ENCODE measurements at regions not wholly inside any gene's neighbourhood (a gene's known extent, or its start where the extent isn't known, plus 50 kb on each side); places are given as distances from the start of the nearest gene placed in this dataset.

- H3K27me3 ChIP-seq (ENCODE audit: insufficient read depth, low read length): no peaks in the 10 kb centered on the region
- no peaks in the 10 kb centered on the region for H3K9me3 Mint-ChIP-seq (ENCODE audit: unreplicated experiment)
- no peaks in the 10 kb centered on the region for H3K9me3 ChIP-seq (ENCODE audit: insufficient read depth, low read depth, low read length)
- H3K79me2 ChIP-seq (ENCODE audit: insufficient read depth, low read length): no peaks in the 10 kb centered on the region
- H3K4me3 Mint-ChIP-seq (ENCODE audit: unreplicated experiment): no peak overlapping the region
- H3K36me3 ChIP-seq (ENCODE audit: insufficient read depth, low read length): no peaks in the 10 kb centered on the region
- H4K20me1 ChIP-seq (ENCODE audit: insufficient read depth, low read length): no peaks in the 10 kb centered on the region
- H3K36me3 Mint-ChIP-seq (ENCODE audit: low read depth, unreplicated experiment): no peaks in the 10 kb centered on the region
- H3K27ac Mint-ChIP-seq (ENCODE audit: unreplicated experiment): no peak overlapping the region
- no peak overlapping the region for H3K9ac ChIP-seq (ENCODE audit: low read length)
- no peaks in the 10 kb centered on the region for H3K27me3 Mint-ChIP-seq (ENCODE audit: low read depth, unreplicated experiment)
- FAIRE-seq (no peak), DNase-seq (ENCODE audit: low read depth) (no peak)
- no peak overlapping the region for H2AFZ ChIP-seq (ENCODE audit: low read depth, low read length)
- no peak overlapping the region for H3K27ac ChIP-seq (ENCODE audit: low read depth, low read length)
- H3K4me1 ChIP-seq (ENCODE audit: insufficient read depth, low read length): no peaks in the 10 kb centered on the region
- no peak overlapping the region for H3K4me3 ChIP-seq (ENCODE audit: insufficient read depth, low read depth, low read length)
- TF ChIP-seq CTCF (IDR thresholded peaks at IDR 0.05; ENCODE audit: insufficient read depth, low read depth, low read length) (no peak), EZH2 (IDR thresholded peaks at IDR 0.05; ENCODE audit: insufficient read depth, low read length) (no peak)
- H3K4me2 ChIP-seq (ENCODE audit: low read length): no peak overlapping the region
- H3K4me1 Mint-ChIP-seq (ENCODE audit: low read depth, unreplicated experiment): peaks cover 7% of the 10 kb centered on the region
Observed at GRCh38 chr3:154901278-154901677, 178.8 kb upstream of the MME start.

- Histone ChIP-seq H3K4me1 (ENCODE audit: insufficient read depth, low read length) (no peaks in the 10 kb centered on the region), H3K27ac (ENCODE audit: low read depth, low read length) (no peak overlapping the region), H3K9ac (ENCODE audit: low read length) (no peak overlapping the region), H3K27me3 (ENCODE audit: insufficient read depth, low read length) (no peaks in the 10 kb centered on the region), H3K9me3 (ENCODE audit: insufficient read depth, low read depth, low read length) (no peaks in the 10 kb centered on the region), H3K4me2 (ENCODE audit: low read length) (no peak overlapping the region), H3K79me2 (ENCODE audit: insufficient read depth, low read length) (no peaks in the 10 kb centered on the region), H3K4me3 (ENCODE audit: insufficient read depth, low read depth, low read length) (no peak overlapping the region), H4K20me1 (ENCODE audit: insufficient read depth, low read length) (no peaks in the 10 kb centered on the region), H2AFZ (ENCODE audit: low read depth, low read length) (no peak overlapping the region), H3K36me3 (ENCODE audit: insufficient read depth, low read length) (no peaks in the 10 kb centered on the region)
- peaks cover 7% of the 10 kb centered on the region for H3K4me1 Mint-ChIP-seq (ENCODE audit: low read depth, unreplicated experiment)
- DNase-seq (ENCODE audit: low read depth) (no peak), FAIRE-seq (peak; percentile 23)
- H3K4me3 Mint-ChIP-seq (ENCODE audit: unreplicated experiment): no peak overlapping the region
- no peak overlapping the region for H3K27ac Mint-ChIP-seq (ENCODE audit: unreplicated experiment)
- H3K27me3 Mint-ChIP-seq (ENCODE audit: low read depth, unreplicated experiment): no peaks in the 10 kb centered on the region
- TF ChIP-seq CTCF (IDR thresholded peaks at IDR 0.05; ENCODE audit: insufficient read depth, low read depth, low read length): no peak
- no peak for TF ChIP-seq EZH2 (IDR thresholded peaks at IDR 0.05; ENCODE audit: insufficient read depth, low read length)
- no peaks in the 10 kb centered on the region for H3K9me3 Mint-ChIP-seq (ENCODE audit: unreplicated experiment)
- H3K36me3 Mint-ChIP-seq (ENCODE audit: low read depth, unreplicated experiment): no peaks in the 10 kb centered on the region
Observed at GRCh38 chr3:154900816-154901215, 179.3 kb upstream of the MME start.

GRCh38 chr3:154898916-154899315 is 181.2 kb upstream of the MME start:
- Histone ChIP-seq H2AFZ (ENCODE audit: low read depth, low read length) (no peak overlapping the region), H3K79me2 (ENCODE audit: insufficient read depth, low read length) (no peaks in the 10 kb centered on the region), H3K27me3 (ENCODE audit: insufficient read depth, low read length) (no peaks in the 10 kb centered on the region), H3K27ac (ENCODE audit: low read depth, low read length) (no peak overlapping the region), H3K4me1 (ENCODE audit: insufficient read depth, low read length) (no peaks in the 10 kb centered on the region), H3K9ac (ENCODE audit: low read length) (no peak overlapping the region), H3K36me3 (ENCODE audit: insufficient read depth, low read length) (no peaks in the 10 kb centered on the region), H3K4me2 (ENCODE audit: low read length) (no peak overlapping the region), H3K9me3 (ENCODE audit: insufficient read depth, low read depth, low read length) (no peaks in the 10 kb centered on the region), H4K20me1 (ENCODE audit: insufficient read depth, low read length) (no peaks in the 10 kb centered on the region), H3K4me3 (ENCODE audit: insufficient read depth, low read depth, low read length) (no peak overlapping the region)
- Mint-ChIP-seq H3K4me3 (ENCODE audit: unreplicated experiment) (no peak overlapping the region), H3K9me3 (ENCODE audit: unreplicated experiment) (peaks cover 7% of the 10 kb centered on the region), H3K4me1 (ENCODE audit: low read depth, unreplicated experiment) (peaks cover 7% of the 10 kb centered on the region), H3K27ac (ENCODE audit: unreplicated experiment) (no peak overlapping the region), H3K36me3 (ENCODE audit: low read depth, unreplicated experiment) (no peaks in the 10 kb centered on the region), H3K27me3 (ENCODE audit: low read depth, unreplicated experiment) (no peaks in the 10 kb centered on the region)
- no peak for FAIRE-seq
- TF ChIP-seq EZH2 (IDR thresholded peaks at IDR 0.05; ENCODE audit: insufficient read depth, low read length) (no peak), CTCF (IDR thresholded peaks at IDR 0.05; ENCODE audit: insufficient read depth, low read depth, low read length) (no peak)
- no peak for DNase-seq (ENCODE audit: low read depth)

Measured in astrocyte (in vitro differentiated cells and primary cell).